HEK293T (cell line): ENCODE measurements at regions not wholly inside any gene's neighbourhood (a gene's known extent, or its start where the extent isn't known, plus 50 kb on each side); places are given as distances from the start of the nearest gene placed in this dataset.

Experiments used
- ARNT ChIP-seq: fragments of 450-650 bp; IDR thresholded peaks from 2 replicates; pipeline ENCODE4 v1.6.1; 2017; ENCODE audit warnings: mild to moderate bottlenecking
- ELF4 ChIP-seq: fragments of 450-650 bp; IDR thresholded peaks from 2 replicates; pipeline ENCODE4 v1.6.1; 2017; ENCODE audit warnings: antibody characterized with exemption
- FOXA1 ChIP-seq: fragments of 450-650 bp; IDR thresholded peaks from 2 replicates; pipeline ENCODE4 v1.6.1; 2016; ENCODE audit warnings: mild to moderate bottlenecking
- NFRKB ChIP-seq: fragments of 450-650 bp; IDR thresholded peaks from 2 replicates; pipeline ENCODE4 v1.6.1; 2016; ENCODE audit warnings: mild to moderate bottlenecking, moderate library complexity
- SP1 ChIP-seq: fragments of 450-650 bp; IDR thresholded peaks from 2 replicates; pipeline ENCODE4 v1.6.1; 2017
- SUZ12 ChIP-seq: fragments of 450-650 bp; IDR thresholded peaks from 2 replicates; pipeline ENCODE4 v1.6.1; 2016; ENCODE audit warnings: mild to moderate bottlenecking
- TARDBP ChIP-seq: fragments of 450-650 bp; IDR thresholded peaks from 2 replicates; pipeline ENCODE4 v1.6.1; 2016
- TF ChIP-seq, protein P1 (sequence below): fragments of 450-650 bp; IDR thresholded peaks from 2 replicates; pipeline ENCODE4 v1.6.1; 2016

- TF ChIP-seq SP1 (no peak), TARDBP (no peak), NFRKB (no peak), FOXA1 (no peak), SUZ12 (no peak), ELF4 (no peak), ARNT (no peak)
- TF ChIP-seq, protein P1, sequence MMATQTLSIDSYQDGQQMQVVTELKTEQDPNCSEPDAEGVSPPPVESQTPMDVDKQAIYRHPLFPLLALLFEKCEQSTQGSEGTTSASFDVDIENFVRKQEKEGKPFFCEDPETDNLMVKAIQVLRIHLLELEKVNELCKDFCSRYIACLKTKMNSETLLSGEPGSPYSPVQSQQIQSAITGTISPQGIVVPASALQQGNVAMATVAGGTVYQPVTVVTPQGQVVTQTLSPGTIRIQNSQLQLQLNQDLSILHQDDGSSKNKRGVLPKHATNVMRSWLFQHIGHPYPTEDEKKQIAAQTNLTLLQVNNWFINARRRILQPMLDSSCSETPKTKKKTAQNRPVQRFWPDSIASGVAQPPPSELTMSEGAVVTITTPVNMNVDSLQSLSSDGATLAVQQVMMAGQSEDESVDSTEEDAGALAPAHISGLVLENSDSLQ: no peak
These were observed 145.2 kb downstream of the GPCPD1 start for GRCh38 chr20:5465604-5465927.
